Ovary (tissue), 3 donors: ENCODE measurements at regions not wholly inside any gene's neighbourhood (a gene's known extent, or its start where the extent isn't known, plus 50 kb on each side); places are given as distances from the start of the nearest gene placed in this dataset.

Experiments
- EP300 ChIP-seq: sonication (generic); formaldehyde crosslinking; IDR thresholded peaks from one replicate; pipeline ENCODE4 v1.6.1; 2017; ENCODE audit warnings: antibody characterized with exemption
- POLR2A ChIP-seq: fragments of 450-650 bp; IDR thresholded peaks from one replicate; pipeline ENCODE4 v1.6.1; 2017; ENCODE audit warnings: antibody characterized with exemption, mild to moderate bottlenecking, moderate library complexity
- TF ChIP-seq, protein P1 (sequence below), 3 donors: fragments of 450-650 bp in 2 of 3; fragments of 200-600 bp in 1 of 3; IDR thresholded peaks; one replicate each; pipeline versions ENCODE4 v1.5.1 to v1.8.0; 2016 to 2022; ENCODE audit warnings: antibody characterized with exemption in 3 of 3, mild to moderate bottlenecking in 1 of 3
- donor health status: DM: no; HTN: no; CAD: no.

DNA sequence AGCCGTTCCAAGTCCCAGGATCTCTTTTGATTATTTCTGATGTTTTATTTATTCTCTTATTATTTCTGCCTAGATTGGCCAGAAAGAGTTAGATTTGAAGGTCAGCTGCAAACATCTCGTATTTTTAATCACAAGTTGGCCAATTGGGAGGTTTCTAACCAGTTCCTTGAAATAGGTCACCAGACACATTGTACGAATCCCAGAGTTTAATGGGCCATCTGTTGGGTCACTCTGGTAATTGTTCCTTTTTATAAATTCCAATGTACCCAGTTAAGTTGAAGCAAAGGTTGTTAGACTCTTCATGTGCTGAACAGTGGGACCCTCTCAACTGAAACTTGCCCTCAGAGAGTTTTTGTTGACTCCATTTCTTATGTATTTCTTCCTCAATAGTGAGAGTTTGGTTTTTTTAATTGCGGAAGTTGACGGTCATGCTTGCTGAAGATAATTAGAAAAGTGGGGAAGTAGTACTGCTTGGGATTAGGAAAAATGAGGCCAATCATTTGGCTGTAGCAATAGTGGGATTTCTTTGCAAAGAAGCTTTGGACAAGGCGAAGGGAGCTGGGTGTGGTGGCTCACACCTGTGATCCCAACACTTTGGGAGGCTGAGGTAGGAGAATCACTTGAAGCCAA lies 382.7 kb upstream of the RGS6 start:
- TF ChIP-seq, protein P1, sequence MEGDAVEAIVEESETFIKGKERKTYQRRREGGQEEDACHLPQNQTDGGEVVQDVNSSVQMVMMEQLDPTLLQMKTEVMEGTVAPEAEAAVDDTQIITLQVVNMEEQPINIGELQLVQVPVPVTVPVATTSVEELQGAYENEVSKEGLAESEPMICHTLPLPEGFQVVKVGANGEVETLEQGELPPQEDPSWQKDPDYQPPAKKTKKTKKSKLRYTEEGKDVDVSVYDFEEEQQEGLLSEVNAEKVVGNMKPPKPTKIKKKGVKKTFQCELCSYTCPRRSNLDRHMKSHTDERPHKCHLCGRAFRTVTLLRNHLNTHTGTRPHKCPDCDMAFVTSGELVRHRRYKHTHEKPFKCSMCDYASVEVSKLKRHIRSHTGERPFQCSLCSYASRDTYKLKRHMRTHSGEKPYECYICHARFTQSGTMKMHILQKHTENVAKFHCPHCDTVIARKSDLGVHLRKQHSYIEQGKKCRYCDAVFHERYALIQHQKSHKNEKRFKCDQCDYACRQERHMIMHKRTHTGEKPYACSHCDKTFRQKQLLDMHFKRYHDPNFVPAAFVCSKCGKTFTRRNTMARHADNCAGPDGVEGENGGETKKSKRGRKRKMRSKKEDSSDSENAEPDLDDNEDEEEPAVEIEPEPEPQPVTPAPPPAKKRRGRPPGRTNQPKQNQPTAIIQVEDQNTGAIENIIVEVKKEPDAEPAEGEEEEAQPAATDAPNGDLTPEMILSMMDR (IDR thresholded peaks at IDR 0.05) = no peak
- TF ChIP-seq POLR2A (no peak), EP300 (no peak)
